Hepatocyte (in vitro differentiated cells): ENCODE measurements at regions not wholly inside any gene's neighbourhood (a gene's known extent, or its start where the extent isn't known, plus 50 kb on each side); places are given as distances from the start of the nearest gene placed in this dataset.

ENCODE experiments used
- EZH2phosphoT487 ChIP-seq: fragments of 200-600 bp; sonication (generic); IDR thresholded peaks from one replicate; pipeline ENCODE4 v1.6.1; 2018; ENCODE audit warnings: antibody characterized with exemption, mild to moderate bottlenecking, low read depth, moderate library complexity; ENCODE audit not compliant: unreplicated experiment, severe bottlenecking
- TF ChIP-seq, protein P1 (sequence below): fragments of 200-600 bp; sonication (generic); IDR thresholded peaks from 2 replicates; pipeline ENCODE4 v1.5.1; 2016; ENCODE audit warnings: antibody characterized with exemption, mild to moderate bottlenecking; ENCODE audit not compliant: poor library complexity

GRCh38 chr12:41739066-41739465, 405.6 kb downstream of the GXYLT1 start:
- TF ChIP-seq, protein P1, sequence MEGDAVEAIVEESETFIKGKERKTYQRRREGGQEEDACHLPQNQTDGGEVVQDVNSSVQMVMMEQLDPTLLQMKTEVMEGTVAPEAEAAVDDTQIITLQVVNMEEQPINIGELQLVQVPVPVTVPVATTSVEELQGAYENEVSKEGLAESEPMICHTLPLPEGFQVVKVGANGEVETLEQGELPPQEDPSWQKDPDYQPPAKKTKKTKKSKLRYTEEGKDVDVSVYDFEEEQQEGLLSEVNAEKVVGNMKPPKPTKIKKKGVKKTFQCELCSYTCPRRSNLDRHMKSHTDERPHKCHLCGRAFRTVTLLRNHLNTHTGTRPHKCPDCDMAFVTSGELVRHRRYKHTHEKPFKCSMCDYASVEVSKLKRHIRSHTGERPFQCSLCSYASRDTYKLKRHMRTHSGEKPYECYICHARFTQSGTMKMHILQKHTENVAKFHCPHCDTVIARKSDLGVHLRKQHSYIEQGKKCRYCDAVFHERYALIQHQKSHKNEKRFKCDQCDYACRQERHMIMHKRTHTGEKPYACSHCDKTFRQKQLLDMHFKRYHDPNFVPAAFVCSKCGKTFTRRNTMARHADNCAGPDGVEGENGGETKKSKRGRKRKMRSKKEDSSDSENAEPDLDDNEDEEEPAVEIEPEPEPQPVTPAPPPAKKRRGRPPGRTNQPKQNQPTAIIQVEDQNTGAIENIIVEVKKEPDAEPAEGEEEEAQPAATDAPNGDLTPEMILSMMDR, result no peak
- no peak for TF ChIP-seq EZH2phosphoT487
